ENCODE measurements at regions not wholly inside any gene's neighbourhood (a gene's known extent, or its start where the extent isn't known, plus 50 kb on each side); places are given as distances from the start of the nearest gene placed in this dataset.

GRCh38 chr3:107085261-107085660 lies 292.0 kb upstream of the CCDC54 start (continued):
- TF ChIP-seq ZNF331 (CRISPR knock-in tag; IDR thresholded peaks at IDR 0.05; ENCODE audit: low read depth) = no peak
- TF ChIP-seq ZNF114 (CRISPR knock-in tag; IDR thresholded peaks at IDR 0.05) = no peak
- TF ChIP-seq STAT1 (IDR thresholded peaks at IDR 0.05; ENCODE audit: unreplicated experiment) = no peak
- TF ChIP-seq NANOG (IDR thresholded peaks at IDR 0.05; ENCODE audit: borderline replicate concordance) = no peak
- TF ChIP-seq CTCF (conservative IDR thresholded peaks at IDR 0.05; ENCODE audit: low read depth in 2 of 2) = no peak

- no peaks in the 10 kb centered on the region for H3K27me3 ChIP-seq (ENCODE audit: insufficient read depth)
- no peaks in the 10 kb centered on the region for H3K79me2 ChIP-seq (replicated peaks; ENCODE audit: insufficient read depth)
- no peak overlapping the region for H2AFZ ChIP-seq
- ATAC-seq (no peak), DNase-seq (ENCODE audit: low spot score) (no peak)
- H3K4me1 ChIP-seq (ENCODE audit: insufficient read depth) = no peaks in the 10 kb centered on the region
- H3K4me1 Mint-ChIP-seq = no peaks in the 10 kb centered on the region
- no peak overlapping the region for H3K4me2 ChIP-seq
- H3K27me3 Mint-ChIP-seq (ENCODE audit: insufficient read depth, low read depth, poor library complexity) = peaks cover 4% of the 10 kb centered on the region
- no peak overlapping the region for H3K4me3 Mint-ChIP-seq
- H3K36me3 Mint-ChIP-seq (ENCODE audit: low read depth) = no peaks in the 10 kb centered on the region
- H3K27ac Mint-ChIP-seq = no peak overlapping the region
- peaks cover 4% of the 10 kb centered on the region; the same call in 1 of the 2 replicates for H3K9me2 ChIP-seq (ENCODE audit: insufficient read depth)
- TF ChIP-seq JUNB (IDR thresholded peaks at IDR 0.05; ENCODE audit: unreplicated experiment) = no peak
- no peaks in the 10 kb centered on the region for H4K20me1 ChIP-seq (replicated peaks; ENCODE audit: insufficient read depth)
- H3K9me3 Mint-ChIP-seq = no peaks in the 10 kb centered on the region
- H3K27ac ChIP-seq (ENCODE audit: low read depth) = no peak overlapping the region
- no peak overlapping the region for H3K4me3 ChIP-seq
- no peaks in the 10 kb centered on the region for H3K36me3 ChIP-seq (ENCODE audit: insufficient read depth)
- no peaks in the 10 kb centered on the region for H3F3A ChIP-seq (replicated peaks; ENCODE audit: low read depth)
Observed at GRCh38 chr3:107092121-107092520, 285.1 kb upstream of the CCDC54 start.

- H3K36me3 Mint-ChIP-seq (ENCODE audit: low read depth) = peaks cover 6% of the 10 kb centered on the region; the same call in 1 of the 3 replicates
Observed at GRCh38 chr3:107098864-107099263, 278.4 kb upstream of the CCDC54 start.

More at GRCh38 chr3:107098864-107099263, 278.4 kb upstream of the CCDC54 start:
- Histone ChIP-seq H3K79me2 (replicated peaks; ENCODE audit: insufficient read depth) (no peaks in the 10 kb centered on the region), H3K27ac (ENCODE audit: low read depth) (no peak overlapping the region), H3K36me3 (ENCODE audit: insufficient read depth) (no peaks in the 10 kb centered on the region; the same call in 1 of the 2 replicates), H2AFZ (no peak overlapping the region), H3F3A (replicated peaks; ENCODE audit: low read depth) (no peaks in the 10 kb centered on the region), H3K4me3 (no peak overlapping the region), H3K27me3 (ENCODE audit: insufficient read depth) (no peaks in the 10 kb centered on the region), H3K4me1 (ENCODE audit: insufficient read depth) (no peaks in the 10 kb centered on the region), H3K4me2 (no peak overlapping the region), H3K9me2 (ENCODE audit: insufficient read depth) (no peaks in the 10 kb centered on the region), H4K20me1 (replicated peaks; ENCODE audit: insufficient read depth) (no peaks in the 10 kb centered on the region)
- DNase-seq (ENCODE audit: low spot score) (no peak), ATAC-seq (no peak)
- peaks cover 5% of the 10 kb centered on the region for H3K27me3 Mint-ChIP-seq (ENCODE audit: insufficient read depth, low read depth, poor library complexity)
- H3K4me1 Mint-ChIP-seq = peaks cover 2% of the 10 kb centered on the region; the same call in 1 of the 3 replicates
- no peak overlapping the region for H3K27ac Mint-ChIP-seq
- no peak for TF ChIP-seq ZNF331 (CRISPR knock-in tag; IDR thresholded peaks at IDR 0.05; ENCODE audit: low read depth)
- TF ChIP-seq POLR2AphosphoS5 (IDR thresholded peaks at IDR 0.05; ENCODE audit: low read depth) = no peak
- no peak for TF ChIP-seq JUNB (IDR thresholded peaks at IDR 0.05; ENCODE audit: unreplicated experiment)
- no peak for TF ChIP-seq EZH2phosphoT487 (IDR thresholded peaks at IDR 0.05; ENCODE audit: unreplicated experiment)
- no peak for TF ChIP-seq CREB1 (CRISPR knock-in tag; IDR thresholded peaks at IDR 0.05; ENCODE audit: low read depth)
- no peak for TF ChIP-seq CTCF (conservative IDR thresholded peaks at IDR 0.05; ENCODE audit: low read depth in 2 of 2)
- TF ChIP-seq REST (IDR thresholded peaks at IDR 0.05; ENCODE audit: unreplicated experiment) = no peak
- TF ChIP-seq STAT1 (IDR thresholded peaks at IDR 0.05; ENCODE audit: unreplicated experiment) = no peak
- no peak for TF ChIP-seq NANOG (IDR thresholded peaks at IDR 0.05; ENCODE audit: borderline replicate concordance)
- H3K4me3 Mint-ChIP-seq = no peak overlapping the region
- H3K9me3 Mint-ChIP-seq = peaks cover 8% of the 10 kb centered on the region

Data from GM23338 (cell line).